CD4-positive, alpha-beta T cell treated with Interleukin-6 for 4 hours (primary cell): ENCODE measurements at regions not wholly inside any gene's neighbourhood (a gene's known extent, or its start where the extent isn't known, plus 50 kb on each side); places are given as distances from the start of the nearest gene placed in this dataset.

Experiments
- DNase-seq: peaks from one replicate; pipeline ENCODE4 v3.0.0-alpha.2; 2020; ENCODE audit warnings: mixed read lengths

DNA sequence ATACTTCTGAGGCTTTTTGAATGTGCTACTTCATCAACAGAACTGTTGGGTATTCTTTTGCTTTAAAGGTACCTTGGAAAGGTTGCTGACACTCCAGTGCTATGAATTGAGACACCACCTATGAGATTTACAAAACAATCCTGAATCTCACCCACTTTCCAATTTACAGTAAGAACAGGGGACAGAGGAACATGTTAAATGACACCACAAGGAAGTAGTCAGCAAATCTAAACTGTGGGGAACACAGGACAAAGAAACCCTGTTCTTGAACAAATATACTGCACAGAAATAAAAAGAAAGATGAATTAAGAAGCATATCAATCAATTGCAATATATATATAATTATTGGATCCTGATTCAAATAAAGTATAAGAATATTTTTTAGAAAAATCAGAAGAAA, 216.7 kb upstream of the ARID1B start:
- no peak for DNase-seq

GRCh38 chr6:156559162-156559690, 218.0 kb upstream of the ARID1B start:
- DNase-seq = no peak

- DNase-seq = no peak
Observed at GRCh38 chr6:156557911-156558259, 219.3 kb upstream of the ARID1B start.

DNA sequence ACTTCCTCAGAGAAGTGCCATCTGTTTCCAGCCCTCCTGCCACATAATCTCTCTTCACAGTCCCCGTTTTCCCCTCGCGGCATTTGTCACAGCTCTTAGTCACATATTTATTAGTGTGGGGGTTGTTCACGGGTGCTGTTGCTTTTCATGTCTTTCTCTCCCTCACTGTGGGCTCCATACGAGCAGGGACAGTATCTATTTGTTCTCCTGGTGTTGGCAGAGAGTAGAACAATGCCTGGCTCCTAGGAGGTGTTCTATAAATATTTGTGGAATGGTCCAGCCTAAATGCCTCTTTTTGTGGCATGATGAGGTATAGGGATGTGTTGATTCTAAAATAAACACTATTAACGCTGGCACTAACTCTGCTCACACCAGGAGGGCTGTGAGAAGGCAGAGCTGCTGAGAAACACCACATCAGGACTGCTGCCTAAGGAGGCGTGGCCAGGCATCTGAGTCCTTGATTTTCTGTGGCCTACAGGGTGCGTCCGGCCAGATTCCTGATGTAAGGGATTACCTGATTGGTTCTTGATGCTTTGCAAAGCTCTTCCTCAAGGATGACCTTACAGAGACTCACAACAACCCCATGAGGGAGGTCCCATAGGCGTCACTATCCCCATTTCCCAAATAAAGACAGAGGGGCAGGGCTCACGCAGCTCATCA, 219.8 kb upstream of the ARID1B start:
- no peak for DNase-seq

DNA sequence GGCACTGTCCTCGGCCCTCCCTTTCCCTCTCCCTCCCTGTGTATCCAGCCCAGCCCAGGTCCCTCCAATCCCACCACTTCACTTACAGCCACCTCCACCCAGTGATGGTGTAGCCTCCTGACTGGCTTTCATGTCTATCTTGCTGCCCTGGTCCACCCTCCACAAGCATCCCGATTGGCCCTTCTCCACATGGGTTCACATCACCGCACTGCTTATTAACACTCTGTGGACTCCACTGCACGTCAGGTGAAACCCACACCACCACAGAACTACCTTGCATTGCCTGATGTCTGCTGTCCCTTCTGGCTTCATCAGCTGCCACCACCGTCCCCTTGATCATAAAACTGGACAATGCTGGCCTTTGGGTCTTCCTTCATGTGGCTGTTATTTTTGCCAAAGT, 220.4 kb upstream of the ARID1B start:
- no peak for DNase-seq

DNA sequence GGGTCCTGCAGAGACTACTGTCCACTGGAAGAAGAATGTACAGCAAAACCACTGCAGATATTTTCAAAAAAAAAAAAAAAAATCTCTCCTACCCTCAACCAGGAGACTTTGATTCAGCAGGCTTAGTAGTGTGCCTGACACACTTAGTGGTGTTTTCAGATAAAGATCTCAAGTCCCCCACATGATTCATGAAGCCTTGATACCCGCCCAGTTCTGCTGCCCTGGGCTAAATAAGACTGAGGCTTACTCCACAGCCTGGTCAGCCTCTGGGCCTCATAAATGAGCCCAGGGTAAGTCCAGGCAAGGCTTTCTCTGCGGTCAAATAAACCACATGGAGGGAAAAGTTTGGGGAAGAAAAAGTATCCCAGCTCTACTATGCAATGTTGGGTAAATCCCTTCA, 222.1 kb upstream of the ARID1B start:
- DNase-seq = no peak

GRCh38 chr6:156554160-156554559, 223.0 kb upstream of the ARID1B start:
- DNase-seq = no peak

GRCh38 chr6:156552849-156553248, 224.3 kb upstream of the ARID1B start:
- no peak for DNase-seq

DNA sequence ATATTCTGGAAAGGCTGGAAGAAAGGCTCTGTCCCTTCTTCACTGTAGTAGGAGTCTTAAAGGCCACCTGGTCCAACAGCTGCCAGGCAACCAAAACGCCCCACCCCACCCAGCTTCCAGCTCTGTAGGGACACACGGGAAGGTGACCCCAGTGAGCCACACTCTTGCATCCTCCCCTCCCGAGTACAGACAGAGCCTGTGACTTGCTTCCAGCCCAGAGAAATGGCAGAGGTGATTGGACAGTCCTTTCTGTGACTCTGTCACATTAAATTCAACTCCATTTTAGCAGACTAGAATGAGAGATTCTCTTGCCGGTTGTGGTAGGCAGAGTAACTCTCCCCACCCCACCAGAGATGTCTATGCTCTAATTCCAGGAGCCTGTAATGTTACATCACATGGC, 226.2 kb upstream of the ARID1B start:
- no peak for DNase-seq

DNA sequence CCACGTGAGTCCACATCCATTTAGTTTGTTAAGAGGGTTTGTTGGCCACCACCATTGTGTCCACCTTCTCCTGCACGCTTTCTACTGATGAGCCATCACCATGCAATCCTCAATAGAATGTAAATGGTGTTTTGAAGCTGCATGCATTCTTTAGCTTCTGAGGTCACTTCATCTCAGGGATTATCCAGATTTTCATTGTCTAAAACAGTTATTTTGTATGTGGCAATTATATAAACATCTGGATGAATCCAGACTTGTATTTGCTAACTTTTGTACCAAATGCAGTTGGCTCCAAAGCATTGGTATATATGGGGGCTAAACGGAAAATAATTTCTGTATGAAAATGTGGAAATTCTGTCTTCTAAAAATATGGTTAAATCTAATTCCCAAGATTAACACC, 231.2 kb upstream of the ARID1B start:
- DNase-seq = no peak

DNA sequence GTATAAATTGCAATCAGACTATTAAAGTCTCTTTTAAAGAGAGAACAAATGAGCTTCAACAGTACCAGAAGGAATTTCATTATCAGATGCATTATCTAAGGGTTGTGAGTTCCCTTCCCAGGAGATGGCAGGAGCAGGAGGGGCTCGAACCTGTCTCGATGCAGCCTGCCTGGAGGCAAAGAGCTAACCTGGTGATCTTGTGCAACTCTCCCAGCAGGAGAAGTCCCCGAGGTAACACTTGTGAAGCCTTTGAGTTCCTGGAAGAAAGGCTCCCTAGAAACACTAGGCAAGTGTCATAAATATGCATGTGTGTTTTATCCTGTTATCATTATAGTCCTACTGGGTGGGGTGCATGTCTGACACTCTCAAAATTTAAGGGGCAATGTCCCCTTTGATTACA, 232.2 kb upstream of the ARID1B start:
- no peak for DNase-seq

GRCh38 chr6:156544046-156544445, 233.1 kb upstream of the ARID1B start:
- no peak for DNase-seq

- DNase-seq = no peak
Observed at GRCh38 chr6:156543431-156543830, 233.7 kb upstream of the ARID1B start.

DNA sequence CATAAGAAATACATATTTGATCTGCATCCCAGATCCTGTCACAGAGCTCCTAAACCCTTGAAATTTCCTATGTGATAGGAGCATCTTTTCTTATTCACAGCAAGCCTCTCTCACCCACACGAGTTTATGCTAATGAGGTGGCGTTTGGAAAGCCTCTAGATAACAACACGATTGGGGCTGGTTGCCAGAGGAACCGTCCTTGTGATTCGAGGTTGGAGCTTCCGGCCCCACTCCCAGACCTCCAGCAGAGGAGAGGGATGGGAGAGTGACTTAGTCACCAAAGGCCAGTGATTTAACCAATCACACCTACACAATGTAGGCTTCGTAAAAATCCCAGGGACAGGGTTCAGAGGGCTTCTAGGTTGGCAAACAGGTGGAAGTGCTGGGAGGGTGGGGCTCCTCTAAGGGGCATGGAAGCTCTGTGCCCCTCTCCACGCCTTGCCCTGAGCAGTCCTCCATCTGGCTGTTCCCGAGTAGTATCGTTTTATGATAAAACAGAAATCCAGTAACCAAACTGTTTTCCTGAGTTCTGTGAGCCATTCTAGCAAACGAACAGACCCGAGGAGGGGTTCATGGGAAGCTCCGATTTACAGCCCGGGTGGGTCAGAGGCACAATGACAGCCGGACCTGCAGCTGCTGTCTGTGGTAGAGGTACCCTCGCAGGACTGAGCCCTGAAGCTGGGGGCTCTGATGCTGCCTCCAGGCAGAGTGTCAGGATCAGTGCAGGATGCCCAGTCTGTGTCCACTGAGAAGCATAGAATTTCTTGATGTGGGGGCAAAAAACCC, 238.1 kb upstream of the ARID1B start:
- DNase-seq = no peak

- DNase-seq = no peak
Observed at GRCh38 chr6:156534594-156534993, 242.6 kb upstream of the ARID1B start.

DNA sequence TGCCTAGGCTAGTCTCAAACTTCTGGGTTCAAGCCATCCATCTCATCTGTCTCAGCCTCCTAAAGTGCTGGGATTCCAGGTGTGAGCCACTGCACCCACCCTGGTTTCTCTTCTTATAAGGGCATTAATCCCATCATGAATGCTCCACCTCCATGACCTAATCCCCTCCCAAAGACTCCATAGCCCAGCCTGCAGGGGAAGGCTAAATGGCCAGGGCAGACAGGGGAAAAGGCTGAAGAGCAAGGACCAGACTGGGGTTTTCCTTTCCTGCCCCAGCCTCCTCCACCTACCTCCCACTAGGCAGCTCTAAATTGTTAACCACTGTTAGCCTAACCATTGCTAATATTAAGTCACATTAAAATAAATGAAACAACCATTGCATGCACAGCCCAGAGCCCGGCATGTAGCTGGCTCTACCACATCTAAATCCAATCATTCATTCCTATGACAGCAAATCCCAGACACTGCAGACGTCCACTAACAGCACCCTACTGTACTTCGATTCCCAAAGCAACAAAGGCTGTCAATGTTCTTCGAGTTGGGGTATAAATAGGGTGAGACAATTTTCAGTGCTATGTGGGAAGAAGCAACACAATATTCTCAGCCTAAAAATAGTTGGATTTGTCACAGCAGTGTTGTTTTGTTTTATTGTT, 243.2 kb upstream of the ARID1B start:
- DNase-seq = no peak

DNA sequence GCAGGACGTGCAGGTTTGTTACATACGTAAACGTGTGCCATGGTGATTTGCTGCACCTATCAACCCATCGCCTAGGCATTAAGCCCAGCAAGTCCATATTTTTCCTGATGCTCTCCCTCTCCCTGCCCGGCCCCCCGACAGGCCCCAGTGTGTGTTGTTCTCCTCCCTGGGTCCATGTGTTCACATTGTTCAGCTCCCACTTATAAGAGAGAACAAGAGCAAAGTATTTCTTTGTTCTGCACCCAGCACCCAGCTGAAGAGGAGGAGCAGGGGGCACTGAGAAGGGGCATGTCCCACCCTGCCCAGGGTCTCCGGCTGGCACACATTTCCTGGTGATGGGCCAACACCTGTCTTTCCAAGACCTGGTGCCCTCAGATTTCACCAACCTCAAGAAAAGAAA, 251.1 kb upstream of the ARID1B start:
- DNase-seq = no peak

DNA sequence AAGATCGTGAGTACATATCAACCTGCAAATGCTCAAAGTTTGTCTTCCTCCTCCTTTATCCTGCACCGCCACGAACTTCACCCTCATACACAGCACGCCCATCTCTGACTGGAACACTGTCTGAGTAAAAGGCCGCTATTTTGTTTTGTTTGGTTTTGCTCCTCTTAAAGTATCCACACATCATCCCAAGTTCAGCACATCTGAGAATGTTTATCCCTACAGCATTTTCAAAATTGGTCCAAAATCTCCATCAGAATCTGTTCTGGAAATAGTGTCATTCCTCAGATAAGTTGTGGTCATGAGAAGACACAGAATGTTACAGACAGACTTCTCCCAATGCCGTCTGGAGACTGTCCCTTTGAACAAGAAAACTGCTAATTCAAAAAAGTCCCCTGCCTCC, 251.6 kb upstream of the ARID1B start:
- DNase-seq = no peak

GRCh38 chr6:156519940-156520339, 257.2 kb upstream of the ARID1B start:
- no peak for DNase-seq

- no peak for DNase-seq
Observed at GRCh38 chr6:156517088-156517487, 260.1 kb upstream of the ARID1B start.

DNA sequence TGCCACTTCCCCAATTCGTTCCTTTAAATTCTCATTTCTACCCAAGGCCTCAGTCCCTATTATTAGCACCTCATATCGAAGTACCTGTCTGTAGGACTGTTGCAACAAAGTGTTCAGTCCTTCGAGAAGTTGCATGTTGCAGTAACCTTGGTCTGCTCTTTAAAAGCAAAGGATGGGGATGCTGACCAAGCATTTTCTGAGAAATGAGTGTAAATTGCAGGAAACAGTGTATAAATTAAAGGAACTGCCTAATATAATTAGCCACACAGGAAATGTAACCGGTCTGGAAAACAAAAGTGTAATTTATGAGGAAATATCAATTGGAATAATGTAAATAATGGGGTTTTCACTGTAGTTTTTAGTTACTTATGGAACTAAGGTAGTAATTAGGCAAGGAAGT, 261.9 kb upstream of the ARID1B start:
- DNase-seq = no peak

DNA sequence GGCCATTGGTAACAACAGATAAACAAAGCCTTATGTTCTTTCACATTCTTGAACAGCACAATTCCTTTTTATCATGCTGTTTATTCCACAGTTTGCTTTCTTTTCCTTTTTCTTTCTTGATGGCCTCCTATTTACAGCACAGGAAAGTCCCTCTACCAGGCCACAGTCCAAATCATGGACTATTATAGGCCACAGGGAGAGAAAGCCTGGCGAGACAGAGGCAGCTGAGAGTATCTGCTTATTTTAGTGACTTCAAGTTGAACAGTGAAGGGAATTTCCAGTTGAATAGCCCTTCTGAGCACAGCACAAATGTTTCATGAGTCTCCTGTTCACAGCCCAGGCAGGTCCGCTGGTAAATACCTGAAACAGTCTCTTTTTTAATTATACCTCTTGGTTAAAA, 263.7 kb upstream of the ARID1B start:
- no peak for DNase-seq

DNA sequence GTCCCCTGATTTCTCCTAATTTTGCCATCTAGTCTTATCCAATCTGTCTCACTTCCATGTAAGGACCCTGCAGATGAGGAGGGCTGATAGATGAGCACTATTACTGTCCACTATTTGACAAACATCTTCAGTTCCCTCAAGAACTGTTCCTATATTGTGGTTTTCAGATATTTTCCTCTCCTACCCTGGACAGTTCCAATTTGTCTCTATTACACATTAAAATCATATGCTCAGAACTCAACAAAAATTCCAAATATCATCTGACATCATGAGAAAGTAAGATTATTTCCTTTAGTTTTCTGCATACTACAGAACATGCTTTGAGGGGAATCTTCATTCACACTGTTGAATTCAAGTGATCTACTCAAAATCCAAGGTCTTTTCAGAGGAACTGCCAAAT, 265.6 kb upstream of the ARID1B start:
- no peak for DNase-seq

- no peak for DNase-seq
Observed at GRCh38 chr6:156511051-156511450, 266.1 kb upstream of the ARID1B start.
